NCI-H748 (cell line): ENCODE measurements at regions not wholly inside any gene's neighbourhood (a gene's known extent, or its start where the extent isn't known, plus 50 kb on each side); places are given as distances from the start of the nearest gene placed in this dataset.
"Not testable (repeated sequence)": the region's sequence is repeated elsewhere in the genome, so short reads cannot be mapped to it uniquely, and the experiment has no call there.

Experiments used
- DNase-seq: peaks from one replicate; lab custom pipeline; 2025; ENCODE audit not compliant: unreplicated experiment; lab: John Stamatoyannopoulos, UW

- peak; percentile 77 for DNase-seq
These were observed 120.2 kb downstream of the QRSL1 start for GRCh38 chr6:106749609-106750008.

- peak; percentile 42 for DNase-seq
These were observed 119.3 kb downstream of the QRSL1 start for GRCh38 chr6:106748547-106749207.

- DNase-seq = peak; percentile 97
These were observed 117.8 kb downstream of the QRSL1 start for GRCh38 chr6:106747139-106747538.

GRCh38 chr6:106746652-106747051, 117.3 kb downstream of the QRSL1 start:
- DNase-seq = peak; percentile 78

- peak; percentile 77 for DNase-seq
These were observed 116.6 kb downstream of the QRSL1 start for GRCh38 chr6:106745824-106746582.

- peak; percentile 79 for DNase-seq
These were observed 115.9 kb downstream of the QRSL1 start for GRCh38 chr6:106745197-106745770.

GRCh38 chr6:106744781-106745180, 115.4 kb downstream of the QRSL1 start:
- DNase-seq = no peak

- not testable (repeated sequence) for DNase-seq
These were observed 114.7 kb downstream of the QRSL1 start for GRCh38 chr6:106744029-106744428.

GRCh38 chr6:106743612-106744011, 114.2 kb downstream of the QRSL1 start:
- peak; percentile 24 for DNase-seq

GRCh38 chr6:106740287-106740686, 110.9 kb downstream of the QRSL1 start:
- DNase-seq = no peak

- DNase-seq = no peak
These were observed 110.0 kb downstream of the QRSL1 start for GRCh38 chr6:106739387-106739786.

- DNase-seq = no peak
These were observed 107.1 kb downstream of the QRSL1 start for GRCh38 chr6:106736502-106736901.

GRCh38 chr6:106735828-106736227, 106.5 kb downstream of the QRSL1 start:
- no peak for DNase-seq

- no peak for DNase-seq
These were observed 105.8 kb downstream of the QRSL1 start for GRCh38 chr6:106735136-106735633.

GRCh38 chr6:106733386-106733785, 104.0 kb downstream of the QRSL1 start:
- DNase-seq = no peak

GRCh38 chr6:106732376-106732940, 103.1 kb downstream of the QRSL1 start:
- DNase-seq = no peak

- no peak for DNase-seq
These were observed 102.4 kb downstream of the QRSL1 start for GRCh38 chr6:106731843-106732160.

- DNase-seq = no peak
These were observed 101.9 kb downstream of the QRSL1 start for GRCh38 chr6:106731144-106731842.

GRCh38 chr6:106730718-106731117, 101.3 kb downstream of the QRSL1 start:
- DNase-seq = no peak

- no peak for DNase-seq
These were observed 100.9 kb downstream of the QRSL1 start for GRCh38 chr6:106730264-106730663.

- DNase-seq = no peak
These were observed 100.5 kb downstream of the QRSL1 start for GRCh38 chr6:106729841-106730240.
